K562 (cell line): ENCODE measurements at regions not wholly inside any gene's neighbourhood (a gene's known extent, or its start where the extent isn't known, plus 50 kb on each side); places are given as distances from the start of the nearest gene placed in this dataset.

Source experiments
- ATAC-seq: fragments of 200-7000 bp; cut with Tn5 transposase; 3 replicates; pipeline ENCODE4 v1.9.1; 2020; ENCODE audit warnings: moderate library complexity
- BruUV-seq: library from RNA; stranded (reverse); fragments of 400-500 nt; replicated peaks from 2 replicates; lab custom pipeline; 2021; lab: Mats Ljungman, UMichigan
- CTCF ChIA-PET: fragments of 300-600 bp; formaldehyde crosslinking; extraction: SDS; loops from one replicate; lab custom pipeline; 2021; ENCODE audit warnings: low intra/inter-chr PET ratio; lab: Yijun Ruan, JAX
- POLR2A ChIA-PET: fragments of 300-600, 350-650 bp; sonication (Branson Sonifier 250); formaldehyde crosslinking; extraction: SDS; loops from one replicate; lab custom pipeline; 2021; ENCODE audit warnings: antibody characterized with exemption, inconsistent platforms; lab: Yijun Ruan, JAX
- DNase-seq, 4 experiments: peaks; one replicate each; pipeline versions ENCODE4 v3.0.0 to v3.0.0-alpha.2; 2011 to 2018; ENCODE audit warnings: low spot score in 3 of 4, mixed read lengths in 3 of 4; ENCODE audit errors: extremely low read depth in 1 of 4
- FAIRE-seq: peaks from 2 replicates; lab custom pipeline; 2011; peaks lifted over from hg19 to GRCh38; lab: Jason Lieb, UNC
- H2AFZ ChIP-seq: 2 replicates; pipeline ENCODE4 v1.6.0; 2011; ENCODE audit warnings: low read depth, low read length, control low read depth, inconsistent platforms
- H3K27ac ChIP-seq: fragments of 200-600 bp; 3 replicates; pipeline ENCODE4 v1.8.0; 2011; ENCODE audit warnings: low read depth, mild to moderate bottlenecking, control low read depth, inconsistent platforms, low read length, moderate library complexity, mixed read lengths; ENCODE audit errors: extremely low read depth
- H3K27me3 ChIP-seq, 2 experiments: fragments of 300-600 bp in 1 of 2; 2 replicates in 1 of 2; 3 replicates in 1 of 2; pipeline versions ENCODE4 v1.6.0 to v1.8.0; 2011; ENCODE audit warnings: inconsistent platforms in 2 of 2, low read length in 2 of 2, mild to moderate bottlenecking in 1 of 2, mixed read lengths in 1 of 2, moderate library complexity in 1 of 2; ENCODE audit not compliant: control insufficient read depth in 2 of 2, insufficient read depth in 2 of 2
- H3K36me3 ChIP-seq: fragments of 300-600 bp; 3 replicates; pipeline ENCODE4 v1.8.0; 2011; ENCODE audit warnings: mild to moderate bottlenecking, low read length, inconsistent platforms; ENCODE audit not compliant: control insufficient read depth, insufficient read depth
- H3K4me1 ChIP-seq, 2 experiments: fragments of 200-600 bp in 1 of 2; replicated peaks in 1 of 2; 2 replicates in 1 of 2; 3 replicates in 1 of 2; pipeline versions ENCODE4 v1.5.1 to v1.8.0; 2011; ENCODE audit warnings: inconsistent platforms in 2 of 2, low read length in 2 of 2, mild to moderate bottlenecking in 1 of 2, mixed read lengths in 1 of 2, moderate library complexity in 1 of 2; ENCODE audit not compliant: control insufficient read depth in 2 of 2, insufficient read depth in 2 of 2
- H3K4me2 ChIP-seq: 2 replicates; pipeline ENCODE4 v1.6.1; 2011; ENCODE audit warnings: low read length, control low read depth, inconsistent platforms, mixed read lengths; ENCODE audit not compliant: insufficient read depth
- H3K4me3 ChIP-seq: fragments of 200-600 bp; sonication (generic), shearing (Covaris generic); 2 replicates; pipeline ENCODE4 v1.5.1; 2016; ENCODE audit warnings: control low read depth, inconsistent platforms
- H3K79me2 ChIP-seq: fragments of 200-600 bp; 3 replicates; pipeline ENCODE4 v1.8.0; 2011; ENCODE audit warnings: low read length, inconsistent platforms; ENCODE audit not compliant: control insufficient read depth, insufficient read depth
- H3K9ac ChIP-seq, 2 experiments: 2 replicates each; pipeline versions ENCODE4 v1.6.0 to v1.6.1; 2011; ENCODE audit warnings: low read depth in 2 of 2, low read length in 2 of 2, control low read depth in 1 of 2, inconsistent platforms in 1 of 2, mild to moderate bottlenecking in 1 of 2, mixed read lengths in 1 of 2; ENCODE audit not compliant: insufficient read depth in 1 of 2
- H3K9me1 ChIP-seq: one replicate; pipeline ENCODE4 v1.6.0; 2011; ENCODE audit warnings: inconsistent platforms, mild to moderate bottlenecking, low read length, moderate library complexity; ENCODE audit not compliant: control insufficient read depth, insufficient read depth
- H3K9me3 ChIP-seq: replicated peaks from 2 replicates; pipeline ENCODE4 v1.5.1; 2011; ENCODE audit warnings: low read depth, low read length, inconsistent platforms; ENCODE audit not compliant: control insufficient read depth, insufficient read depth
- H4K20me1 ChIP-seq: replicated peaks from 2 replicates; pipeline ENCODE4 v1.6.1; 2011; ENCODE audit warnings: low read length, inconsistent platforms, mixed read lengths; ENCODE audit not compliant: control insufficient read depth, insufficient read depth
- CBX2 ChIP-seq: fragments of 200-600 bp; sonication (generic); IDR thresholded peaks from one replicate; pipeline ENCODE4 v1.6.1; 2012; ENCODE audit warnings: mild to moderate bottlenecking, low read length, inconsistent platforms; ENCODE audit not compliant: insufficient read depth, poor library complexity, severe bottlenecking
- CBX5 ChIP-seq: IDR thresholded peaks from 2 replicates; pipeline ENCODE4 v1.6.1; 2014; ENCODE audit warnings: low read depth, borderline replicate concordance
- CHD2 ChIP-seq: IDR thresholded peaks from 2 replicates; pipeline ENCODE4 v1.6.1; 2011; ENCODE audit warnings: low read depth, low read length
- ETV5 ChIP-seq: sonication (generic); formaldehyde crosslinking; IDR thresholded peaks from 2 replicates; pipeline ENCODE4 v1.4.0; 2020; ENCODE audit warnings: low read depth, mild to moderate bottlenecking, missing genetic modification reagents
- MAFF ChIP-seq: IDR thresholded peaks from 2 replicates; pipeline ENCODE4 v1.6.1; 2012; ENCODE audit warnings: low read length, improper control_type of control experiment
- MBD2 ChIP-seq: sonication (generic); IDR thresholded peaks from 2 replicates; pipeline ENCODE4 v1.6.1; 2016; ENCODE audit warnings: low read depth, borderline replicate concordance
- NONO ChIP-seq, 2 experiments: fragments of 200-400 bp in 1 of 2; fragments of 450-650 bp in 1 of 2; formaldehyde crosslinking in 1 of 2; IDR thresholded peaks; 2 replicates each; pipeline ENCODE4 v1.6.1; 2017; ENCODE audit warnings: low read depth in 2 of 2, mild to moderate bottlenecking in 2 of 2, moderate library complexity in 2 of 2, low read length in 1 of 2
- SMAD1 ChIP-seq: fragments of 150-350 bp; IDR thresholded peaks from 2 replicates; pipeline ENCODE4 v1.6.1; 2014; ENCODE audit warnings: low read length, low read depth; ENCODE audit not compliant: partially characterized antibody
- STAT5A ChIP-seq: IDR thresholded peaks from 2 replicates; pipeline ENCODE4 v1.6.1; 2012; ENCODE audit warnings: low read length, inconsistent platforms, borderline replicate concordance
- TAF15 ChIP-seq: fragments of 200-400 bp; formaldehyde crosslinking; IDR thresholded peaks from 2 replicates; pipeline ENCODE4 v1.6.1; 2017; ENCODE audit warnings: mild to moderate bottlenecking, low read depth, low read length, moderate library complexity
- ZNF121 ChIP-seq: sonication (generic); formaldehyde crosslinking; conservative IDR thresholded peaks from 2 replicates; pipeline ENCODE4 v1.8.0; 2022; ENCODE audit warnings: missing genetic modification reagents
- ZNF507 ChIP-seq: conservative IDR thresholded peaks from 2 replicates; pipeline ENCODE4 v1.6.1; 2017; ENCODE audit warnings: missing genetic modification characterization, missing compliant biosample characterization
- WGBS: fragments of 100-300 bp; shearing (Covaris generic); methylation state at CpG from one replicate; pipeline ENCODE4 v1.1.6; 2016; ENCODE audit warnings: low coverage, mixed read lengths; ENCODE audit not compliant: insufficient coverage; ENCODE audit errors: missing lambda C conversion rate; 5-methylcytosine and 5-hydroxymethylcytosine counted together
- in situ Hi-C: fragments of 300-500 bp; cut with MboI; formaldehyde crosslinking; loops from 4 replicates; pipeline ENCODE4 v1.15.0; 2018; ENCODE audit warnings: inconsistent platforms, mixed read lengths
- intact Hi-C: fragments of 100-400 bp; cut with micrococcal nuclease; formaldehyde crosslinking; loops from 2 replicates; pipeline ENCODE4 v1.14.2; 2022

- TF ChIP-seq ZNF507 (tag), result no peak
- TF ChIP-seq MBD2, result no peak
These were observed 99.6 kb upstream of the FOXG1 start (continued) for GRCh38 chr14:28666961-28667360.

GRCh38 chr14:28671425-28671824 is 95.2 kb upstream of the FOXG1 start:
- H3K27me3 ChIP-seq, result no peaks in the 10 kb centered on the region
- in situ Hi-C loops, result no loop called here
- POLR2A ChIA-PET, result no interaction called here
- H3K36me3 ChIP-seq, result no peaks in the 10 kb centered on the region
- WGBS, result 6% methylated on average over 2 of the region's 2 CpGs
- no TSS peak for BruUV-seq
- no peak overlapping the region for H3K4me2 ChIP-seq
- no peak for FAIRE-seq
- H3K4me3 ChIP-seq, result no peak overlapping the region
- no peak for ATAC-seq
- H3K27ac ChIP-seq, result no peak overlapping the region
- no peak overlapping the region for H3K9ac ChIP-seq
- H3K79me2 ChIP-seq, result no peaks in the 10 kb centered on the region
- H2AFZ ChIP-seq, result no peak overlapping the region
- no peaks in the 10 kb centered on the region for H3K9me1 ChIP-seq
- intact Hi-C loops, result no loop called here
- DNase-seq, result no peak
- H4K20me1 ChIP-seq, result no peaks in the 10 kb centered on the region
- CTCF ChIA-PET, result no interaction called here
- no peaks in the 10 kb centered on the region for H3K4me1 ChIP-seq
- H3K9me3 ChIP-seq, result no peaks in the 10 kb centered on the region
- TF ChIP-seq TAF15, result no peak
- TF ChIP-seq ZNF121, result no peak
- no peak for TF ChIP-seq CHD2
- TF ChIP-seq CBX5, result no peak
- TF ChIP-seq CBX2, result no peak
- TF ChIP-seq STAT5A, result no peak
- no peak for TF ChIP-seq MAFF
- TF ChIP-seq SMAD1, result no peak
- no peak for TF ChIP-seq ETV5 (CRISPR knock-in tag)
- no peak for TF ChIP-seq NONO (IDR thresholded peaks at IDR 0.05; ENCODE audit: low read depth in 2 of 2, low read length in 1 of 2)
